22Rv1 (cell line): ENCODE measurements at regions not wholly inside any gene's neighbourhood (a gene's known extent, or its start where the extent isn't known, plus 50 kb on each side); places are given as distances from the start of the nearest gene placed in this dataset.
"Not testable (repeated sequence)": the region's sequence is repeated elsewhere in the genome, so short reads cannot be mapped to it uniquely, and the experiment has no call there.

Experiments used
- H3K27ac ChIP-seq: fragments of 450-650 bp; 2 replicates; pipeline ENCODE4 v1.5.1; 2017
- CTCF ChIP-seq: fragments of 450-650 bp; IDR thresholded peaks from 2 replicates; pipeline ENCODE4 v1.5.1; 2017; ENCODE audit warnings: mild to moderate bottlenecking

DNA sequence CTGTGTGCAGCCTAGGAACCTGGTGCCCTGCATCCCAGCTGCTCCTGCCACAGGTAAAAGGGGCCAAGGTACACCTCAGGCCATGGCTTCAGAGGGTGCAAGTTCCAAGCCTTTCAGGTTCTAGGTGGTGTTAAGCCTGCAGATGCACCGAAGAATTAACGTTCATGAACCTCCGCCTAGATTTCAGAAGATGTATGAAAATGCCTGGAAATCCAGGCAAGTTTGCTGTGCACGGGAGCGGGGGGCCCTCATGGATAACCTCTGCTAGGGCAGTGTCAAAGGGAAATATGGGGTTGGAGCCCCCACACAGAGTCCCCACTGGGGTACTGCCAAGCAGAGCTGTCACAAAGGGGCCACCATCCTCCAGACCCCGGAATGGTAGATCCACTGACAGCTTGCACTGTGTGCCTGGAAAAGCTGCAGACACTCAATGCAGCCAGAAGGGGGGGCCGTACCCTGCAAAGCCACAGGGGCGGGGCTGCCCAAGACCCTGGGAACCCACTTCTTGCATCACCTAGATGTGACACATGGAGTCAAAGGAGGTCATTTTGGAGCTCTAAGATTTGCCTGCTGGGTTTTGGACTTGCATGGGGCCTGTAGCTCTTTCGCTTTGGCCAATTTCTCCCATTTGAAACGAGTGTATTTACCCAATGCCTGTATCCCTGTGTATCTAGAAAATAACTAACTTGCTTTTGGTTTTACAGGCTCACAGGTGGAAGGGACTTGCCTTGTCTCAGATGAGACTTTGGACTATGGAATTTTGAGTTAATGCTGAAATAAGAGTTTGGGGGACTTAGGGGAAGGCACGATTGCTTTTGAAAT, 145.2 kb upstream of the C1QTNF3 start:
- not testable (repeated sequence) for H3K27ac ChIP-seq

DNA sequence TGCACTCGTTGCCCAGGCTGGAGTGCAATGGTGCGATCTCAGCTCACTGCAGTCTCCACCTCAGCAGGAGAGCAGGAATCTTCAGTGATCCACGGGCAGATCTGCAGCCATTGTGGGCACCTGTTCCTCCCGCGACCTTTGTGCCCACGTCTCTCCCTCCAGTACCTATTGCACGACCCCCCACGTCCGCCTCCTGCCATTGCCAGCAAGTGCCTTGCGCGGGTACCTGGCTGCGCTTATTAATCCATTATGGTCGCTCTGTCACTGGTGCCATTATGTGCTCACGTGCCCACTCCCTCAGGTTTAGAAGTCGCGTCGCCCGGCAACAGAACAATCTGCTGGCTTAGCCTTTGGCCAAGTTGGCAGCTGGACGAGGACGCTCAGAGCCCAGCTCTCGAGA, 146.2 kb upstream of the C1QTNF3 start:
- H3K27ac ChIP-seq, result not testable (repeated sequence)

More for the DNA sequence above, 145.2 kb upstream of the C1QTNF3 start:
- TF ChIP-seq CTCF, result peak; percentile 77

DNA sequence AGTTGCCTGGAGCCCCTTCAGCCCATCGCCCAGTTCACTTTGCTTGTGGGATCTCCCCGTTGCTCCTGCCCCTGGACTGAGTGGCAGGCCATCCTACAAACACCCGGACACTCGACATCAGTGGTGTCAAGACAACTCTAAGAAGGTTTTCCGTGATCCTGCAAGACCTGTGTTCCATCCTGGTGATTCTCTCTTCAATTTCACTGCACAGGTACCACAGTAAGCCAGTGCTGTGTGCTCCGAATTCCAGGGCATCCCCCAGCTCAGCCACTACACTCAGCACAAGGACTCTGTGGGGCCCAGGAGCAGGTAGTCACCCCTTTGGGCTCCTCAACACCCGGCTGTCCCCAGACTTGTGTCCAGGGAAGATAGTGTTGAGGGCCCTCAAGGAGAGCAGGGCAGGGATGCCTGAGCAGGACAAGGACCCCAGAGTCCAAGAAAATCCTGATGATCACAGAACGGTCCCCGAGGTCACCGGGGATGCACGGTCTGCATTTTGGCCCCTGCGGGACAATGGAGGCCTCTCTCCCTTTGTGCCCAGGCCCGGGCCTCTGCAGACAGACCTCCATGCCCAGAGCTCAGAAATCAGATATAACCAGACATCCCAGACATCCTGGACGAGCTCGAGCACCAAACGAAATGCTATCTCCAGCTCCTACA, 146.9 kb upstream of the C1QTNF3 start:
- peak overlapping the region; percentile 15; the same call in 1 of the 2 replicates for H3K27ac ChIP-seq

DNA sequence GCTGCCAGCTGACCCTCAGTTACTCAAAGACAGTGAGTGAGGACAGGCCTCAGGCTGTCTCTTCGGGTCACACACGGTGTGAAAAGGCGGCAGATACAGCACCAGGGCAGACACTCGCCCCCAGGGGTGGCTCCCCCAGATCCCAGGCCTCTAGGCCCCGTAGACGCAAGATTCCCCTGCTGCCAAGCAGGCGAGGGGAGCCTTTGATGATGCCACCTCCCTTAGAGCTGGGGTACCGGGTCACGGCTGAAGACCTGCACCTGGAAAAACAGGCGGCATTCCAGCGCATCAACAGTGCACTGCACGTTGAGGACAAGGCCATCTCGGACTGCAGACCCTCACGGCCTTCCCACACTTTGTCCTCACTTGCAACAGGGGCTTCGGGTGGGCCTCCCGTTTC, 147.5 kb upstream of the C1QTNF3 start:
- peak overlapping the region; percentile 15; the same call in 1 of the 2 replicates for H3K27ac ChIP-seq

DNA sequence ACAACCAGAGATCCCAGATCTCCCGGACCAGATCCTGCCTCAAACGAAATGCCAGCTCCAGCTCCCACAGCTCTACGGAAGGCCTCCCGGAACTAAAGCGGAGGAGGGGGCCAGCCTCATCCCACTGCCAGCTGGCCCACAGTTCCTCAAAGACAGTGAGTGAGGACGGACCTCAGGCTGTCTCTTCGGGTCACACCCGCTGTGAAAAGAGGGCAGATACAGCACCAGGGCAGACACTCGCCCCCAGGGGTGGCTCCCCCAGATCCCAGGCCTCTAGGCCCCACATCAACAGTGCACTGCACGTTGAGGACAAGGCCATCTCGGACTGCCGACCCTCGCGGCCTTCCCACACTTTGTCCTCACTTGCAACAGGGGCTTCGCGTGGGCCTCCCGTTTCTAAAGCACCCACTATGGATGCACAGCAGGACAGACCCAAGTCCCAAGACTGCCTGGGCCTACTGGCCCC, 148.3 kb upstream of the C1QTNF3 start:
- not testable (repeated sequence) for H3K27ac ChIP-seq

DNA sequence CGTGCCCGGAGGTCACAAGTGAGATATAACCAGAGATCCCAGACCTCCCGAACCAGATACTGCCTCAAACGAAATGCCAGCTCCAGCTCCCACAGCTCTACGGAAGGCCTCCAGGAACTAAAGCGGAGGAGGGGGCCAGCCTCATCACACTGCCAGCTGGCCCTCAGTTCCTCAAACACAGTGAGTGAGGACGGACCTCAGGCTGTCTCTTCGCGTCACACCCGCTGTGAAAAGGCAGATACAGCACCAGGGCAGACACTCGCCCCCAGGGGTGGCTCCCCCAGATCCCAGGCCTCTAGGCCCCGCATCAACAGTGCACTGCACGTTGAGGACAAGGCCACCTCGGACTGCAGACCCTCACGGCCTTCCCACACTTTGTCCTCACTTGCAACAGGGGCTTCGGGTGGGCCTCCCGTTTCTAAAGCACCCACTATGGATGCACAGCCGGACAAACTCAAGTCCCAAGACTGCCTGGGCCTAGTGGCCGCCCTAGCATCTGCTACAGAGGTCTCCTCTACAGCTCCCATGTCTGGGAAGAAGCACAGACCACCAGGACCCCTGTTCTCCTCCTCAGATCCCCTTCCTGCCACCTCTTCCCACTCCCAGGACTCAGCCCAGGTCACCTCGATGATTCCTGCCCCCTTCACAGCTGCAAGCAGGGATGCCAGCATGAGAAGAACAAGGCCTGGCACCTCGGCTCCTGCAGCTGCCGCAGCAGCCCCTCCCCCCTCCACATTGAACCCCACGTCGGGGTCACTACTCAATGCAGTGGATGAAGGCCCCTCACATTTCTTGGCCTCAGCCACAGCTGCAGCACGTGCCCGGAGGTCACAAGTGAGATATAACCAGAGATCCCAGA, 149.3 kb upstream of the C1QTNF3 start:
- H3K27ac ChIP-seq, result peak overlapping the region; percentile 28; the same call in 1 of the 2 replicates

DNA sequence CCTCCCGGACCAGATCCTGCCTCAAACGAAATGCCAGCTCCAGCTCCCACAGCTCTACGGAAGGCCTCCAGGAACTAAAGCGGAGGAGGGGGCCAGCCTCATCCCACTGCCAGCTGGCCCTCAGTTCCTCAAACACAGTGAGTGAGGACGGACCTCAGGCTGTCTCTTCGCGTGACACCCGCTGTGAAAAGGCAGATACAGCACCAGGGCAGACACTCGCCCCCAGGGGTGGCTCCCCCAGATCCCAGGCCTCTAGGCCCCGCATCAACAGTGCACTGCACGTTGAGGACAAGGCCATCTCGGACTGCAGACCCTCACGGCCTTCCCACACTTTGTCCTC, 149.9 kb upstream of the C1QTNF3 start:
- peak overlapping the region; percentile 28; the same call in 1 of the 2 replicates for H3K27ac ChIP-seq

DNA sequence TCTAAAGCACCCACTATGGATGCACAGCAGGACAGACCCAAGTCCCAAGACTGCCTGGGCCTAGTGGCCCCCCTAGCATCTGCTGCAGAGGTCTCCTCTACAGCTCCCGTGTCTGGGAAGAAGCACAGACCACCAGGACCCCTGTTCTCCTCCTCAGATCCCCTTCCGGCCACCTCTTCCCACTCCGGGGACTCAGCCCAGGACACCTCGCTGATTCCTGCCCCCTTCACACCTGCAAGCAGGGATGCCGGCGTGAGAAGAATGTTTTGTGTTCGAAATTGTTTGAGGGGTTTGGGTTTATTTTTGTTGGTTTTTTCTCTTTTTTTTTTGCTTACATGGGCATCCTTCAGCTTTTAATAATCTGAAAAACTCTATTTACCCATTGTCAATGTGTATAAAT, 150.3 kb upstream of the C1QTNF3 start:
- H3K27ac ChIP-seq, result not testable (repeated sequence)

GRCh38 chr5:34193804-34194203, 150.8 kb upstream of the C1QTNF3 start:
- not testable (repeated sequence) for H3K27ac ChIP-seq

GRCh38 chr5:34196091-34196490, 153.1 kb upstream of the C1QTNF3 start:
- not testable (repeated sequence) for H3K27ac ChIP-seq

DNA sequence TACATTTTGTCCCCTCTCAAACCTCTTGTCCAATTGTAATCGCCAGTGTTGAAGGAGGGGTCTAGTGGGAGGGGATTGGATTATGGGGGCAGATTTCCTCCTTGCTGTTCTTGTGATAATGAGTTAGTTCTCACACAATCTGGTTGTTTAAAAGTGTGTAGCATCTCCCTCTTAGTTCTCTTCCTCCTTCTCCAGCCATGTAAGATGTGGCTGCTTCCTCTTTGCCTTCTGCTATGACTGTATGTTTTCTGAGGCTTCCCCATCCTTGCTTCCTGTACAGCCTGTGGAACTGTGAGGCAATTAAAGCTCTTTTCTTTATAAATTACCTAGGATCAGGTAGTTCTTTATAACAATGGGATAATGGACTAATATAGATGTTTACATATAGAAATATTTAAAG, 162.3 kb upstream of the C1QTNF3 start:
- not testable (repeated sequence) for H3K27ac ChIP-seq

GRCh38 chr5:34217386-34217785, 174.4 kb upstream of the C1QTNF3 start:
- not testable (repeated sequence) for H3K27ac ChIP-seq

GRCh38 chr5:34221329-34222073, 178.5 kb upstream of the C1QTNF3 start:
- H3K27ac ChIP-seq, result peak overlapping the region; percentile 55

GRCh38 chr5:34223158-34223557, 180.1 kb upstream of the C1QTNF3 start:
- H3K27ac ChIP-seq, result not testable (repeated sequence)

DNA sequence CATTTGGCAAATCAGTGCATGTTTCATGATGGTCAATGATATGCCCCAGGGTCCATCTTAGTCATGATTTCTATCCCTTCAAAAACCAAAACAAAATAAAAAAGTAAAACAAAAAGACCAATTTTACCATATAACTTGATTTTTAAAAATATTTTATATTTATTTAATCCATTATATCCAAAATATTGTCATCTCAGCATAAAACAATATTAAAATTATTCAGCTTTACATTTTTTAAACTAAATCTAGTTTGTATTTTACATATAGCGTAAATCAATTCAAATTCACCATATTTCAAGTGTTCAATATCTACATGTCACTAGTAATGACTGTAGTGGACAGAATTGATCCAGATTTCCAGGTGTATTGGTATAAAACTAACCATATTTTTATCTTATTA, 187.4 kb upstream of the C1QTNF3 start:
- H3K27ac ChIP-seq, result not testable (repeated sequence)

DNA sequence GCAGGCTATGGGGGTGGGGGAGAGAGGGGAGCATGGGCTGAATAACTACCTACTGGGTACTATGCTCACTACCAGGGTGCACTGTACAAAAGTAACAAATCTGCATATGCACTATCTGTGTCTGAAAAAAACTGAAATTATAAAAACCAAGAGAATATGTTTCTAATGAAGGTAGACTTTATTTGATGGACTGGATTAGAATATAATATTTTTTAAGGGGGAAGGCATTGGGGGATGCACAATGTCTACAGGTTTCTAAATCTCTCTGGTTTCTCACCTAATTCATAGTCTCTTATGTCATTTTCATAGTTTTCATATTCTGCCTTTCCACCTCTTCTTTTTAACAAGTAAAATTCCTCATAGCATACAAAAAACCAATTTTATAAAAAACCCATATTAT, 200.8 kb upstream of the C1QTNF3 start:
- peak overlapping the region; percentile 82 for H3K27ac ChIP-seq

DNA sequence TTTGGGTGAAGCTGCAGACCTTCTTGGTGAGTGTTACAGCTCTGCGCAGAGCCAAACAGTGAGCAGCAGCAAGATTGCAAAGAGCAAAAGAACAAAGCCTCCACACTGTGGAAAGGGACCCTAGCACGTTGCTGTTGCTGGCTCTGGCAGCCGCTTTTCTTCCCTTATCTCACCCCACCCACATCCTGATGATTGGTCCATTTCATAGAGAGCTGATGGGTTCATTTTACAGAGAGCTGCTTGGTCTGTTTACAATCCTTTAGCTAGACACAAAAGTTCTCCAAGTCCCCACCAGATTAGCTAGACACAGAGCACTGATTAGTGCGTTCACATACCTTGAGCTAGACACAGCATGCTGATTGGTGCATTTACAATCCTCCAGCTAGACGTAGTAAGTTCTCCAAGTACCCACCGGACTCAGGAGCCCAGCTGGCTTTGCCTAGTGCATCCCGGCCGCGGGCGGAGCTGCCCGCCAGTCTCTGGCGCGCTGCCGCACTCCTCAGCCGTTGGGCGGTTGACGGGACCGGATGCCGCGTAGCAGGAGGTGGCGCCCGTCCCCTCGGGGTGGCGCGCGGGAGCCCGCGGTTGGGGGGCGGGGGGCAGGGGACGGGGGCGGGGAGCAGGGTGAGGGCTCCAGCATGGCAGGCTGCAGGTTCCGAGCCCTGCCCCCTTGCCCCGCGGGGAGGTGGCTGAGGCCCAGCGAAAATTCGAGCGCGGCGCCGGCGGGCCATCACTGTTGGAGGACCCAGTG, 201.4 kb upstream of the C1QTNF3 start:
- peak overlapping the region; percentile 82 for H3K27ac ChIP-seq

DNA sequence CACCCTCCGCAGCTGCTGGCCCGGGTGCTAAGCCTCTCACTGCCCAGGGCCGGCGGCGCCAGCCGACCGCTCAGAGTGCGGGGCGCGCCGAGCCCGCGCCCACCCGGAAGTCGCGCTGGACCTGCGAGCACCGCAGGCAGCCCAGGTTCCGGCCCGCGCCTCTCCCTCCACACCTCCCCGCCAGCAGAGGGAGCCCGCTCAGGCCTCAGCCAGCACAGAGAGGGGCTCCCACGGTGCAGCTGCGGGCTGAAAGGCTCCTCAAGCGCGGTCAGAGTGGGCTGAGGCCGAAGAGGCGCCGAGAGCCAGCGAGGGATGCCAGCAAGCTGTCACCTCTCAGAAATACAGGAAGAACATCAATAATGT, 202.0 kb upstream of the C1QTNF3 start:
- peak overlapping the region; percentile 82 for H3K27ac ChIP-seq

- H3K27ac ChIP-seq, result peak overlapping the region; percentile 82
Measured at GRCh38 chr5:34245813-34246212, 202.8 kb upstream of the C1QTNF3 start.
